ENCODE measurements at regions not wholly inside any gene's neighbourhood (a gene's known extent, or its start where the extent isn't known, plus 50 kb on each side); places are given as distances from the start of the nearest gene placed in this dataset.

GRCh38 chr9:80569236-80569635, 997.5 kb downstream of the TLE4 start:
- no peak for DNase-seq

GRCh38 chr9:80561526-80561925, 989.8 kb downstream of the TLE4 start:
- no peak for DNase-seq

GRCh38 chr9:80560976-80561375, 989.2 kb downstream of the TLE4 start:
- DNase-seq: no peak

- DNase-seq: no peak
Measured at GRCh38 chr9:80557256-80557655, 985.5 kb downstream of the TLE4 start.

- no peak for DNase-seq
Measured at GRCh38 chr9:80556631-80557030, 984.9 kb downstream of the TLE4 start.

GRCh38 chr9:80555782-80556325, 984.1 kb downstream of the TLE4 start:
- DNase-seq: no peak

DNA sequence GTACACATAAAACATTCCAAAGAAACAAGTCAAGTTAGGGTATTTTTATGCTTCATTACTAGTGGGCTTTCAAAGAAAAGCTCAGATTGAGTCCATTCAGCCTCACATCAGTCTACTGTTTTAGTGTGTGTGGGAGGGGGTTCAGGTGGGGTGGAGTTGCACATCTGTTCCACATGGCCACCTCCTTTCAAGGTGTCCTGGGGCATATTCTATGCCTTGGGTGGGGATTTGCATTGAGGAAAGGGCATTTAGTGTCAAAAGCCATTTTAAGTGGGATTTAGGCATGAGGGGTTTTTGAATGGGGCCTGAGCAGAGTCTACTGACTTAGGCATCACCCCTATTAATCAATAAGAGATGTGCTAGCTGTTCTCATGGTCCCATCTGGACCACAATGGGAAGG, 983.1 kb downstream of the TLE4 start:
- DNase-seq: no peak

DNA sequence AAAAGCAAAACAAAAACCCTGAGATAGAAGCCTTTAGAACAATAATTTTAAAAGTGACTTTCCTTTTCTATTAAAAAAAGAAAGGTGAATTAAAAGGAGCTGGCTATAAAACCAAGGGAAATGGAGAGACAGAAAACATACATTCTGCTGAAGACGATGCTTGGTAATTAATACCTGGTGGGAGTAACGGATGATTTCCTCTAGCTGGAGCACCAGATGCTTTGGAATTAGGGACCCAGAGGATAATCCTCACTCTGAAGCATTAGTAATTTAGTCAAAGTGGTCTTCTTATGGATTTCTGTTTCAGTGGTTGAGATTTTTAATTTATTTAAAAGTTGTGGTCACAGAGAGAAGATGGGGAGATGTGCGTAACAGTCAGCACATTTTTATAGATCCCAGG, 982.5 kb downstream of the TLE4 start:
- no peak for DNase-seq

DNA sequence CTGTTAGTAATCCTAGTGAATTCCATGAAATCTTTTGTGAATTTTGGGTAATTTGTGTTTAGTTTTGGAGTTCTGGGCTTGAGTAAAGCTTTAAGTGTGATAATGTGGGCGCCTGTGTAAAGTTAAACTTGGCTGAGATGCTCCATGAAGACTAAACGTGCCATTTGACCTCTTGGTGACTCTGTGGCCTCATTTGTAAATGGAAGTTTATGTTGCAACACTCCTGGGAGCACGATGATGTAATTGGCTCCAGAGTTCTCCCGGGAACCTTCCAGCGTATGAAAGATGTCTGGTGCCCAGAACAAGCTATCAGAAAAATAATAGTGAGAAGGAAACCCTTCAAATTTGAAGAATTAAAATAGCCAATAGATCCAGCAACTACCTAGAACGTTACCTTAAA, 981.2 kb downstream of the TLE4 start:
- DNase-seq: no peak

GRCh38 chr9:80550181-80550580, 978.4 kb downstream of the TLE4 start:
- DNase-seq: no peak

DNA sequence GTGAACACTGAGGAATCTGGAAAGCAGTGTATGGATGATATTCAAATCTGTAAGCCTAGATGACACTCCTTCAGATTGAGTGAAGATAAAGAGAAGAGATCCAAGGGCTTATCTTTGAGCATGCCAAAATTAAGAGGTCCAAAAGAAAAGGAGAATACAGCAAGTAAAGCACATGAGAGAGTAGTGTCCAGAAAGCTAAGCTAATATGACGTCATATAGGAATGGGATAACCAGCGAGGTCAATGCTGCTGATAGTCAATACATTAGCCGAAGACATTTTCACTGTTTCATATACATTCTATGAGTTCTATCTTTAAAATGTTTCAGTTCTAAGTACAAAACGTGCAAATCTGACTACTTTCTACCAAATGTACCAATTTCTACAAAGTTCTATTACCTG, 975.8 kb downstream of the TLE4 start:
- no peak for DNase-seq

- DNase-seq: no peak
Measured at GRCh38 chr9:80540387-80540786, 968.6 kb downstream of the TLE4 start.

DNA sequence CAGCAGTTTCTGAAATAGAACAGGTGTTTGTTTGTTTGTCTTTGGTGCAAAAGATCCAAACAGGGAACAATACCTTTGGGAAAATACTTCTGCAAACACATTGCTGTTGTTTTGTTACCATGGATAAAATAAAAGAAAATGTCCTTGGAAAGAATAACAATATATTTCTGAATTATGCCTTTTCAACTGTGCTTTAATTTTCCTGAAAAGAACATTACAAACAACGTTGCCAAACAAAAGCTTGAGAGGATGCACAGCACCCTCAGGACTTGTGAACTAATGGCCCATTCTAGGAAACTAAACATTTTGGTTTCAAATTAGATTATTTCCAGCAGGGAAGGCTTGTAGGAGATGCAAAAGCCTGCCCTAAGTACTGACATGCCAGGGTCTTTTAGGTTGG, 967.2 kb downstream of the TLE4 start:
- no peak for DNase-seq

DNA sequence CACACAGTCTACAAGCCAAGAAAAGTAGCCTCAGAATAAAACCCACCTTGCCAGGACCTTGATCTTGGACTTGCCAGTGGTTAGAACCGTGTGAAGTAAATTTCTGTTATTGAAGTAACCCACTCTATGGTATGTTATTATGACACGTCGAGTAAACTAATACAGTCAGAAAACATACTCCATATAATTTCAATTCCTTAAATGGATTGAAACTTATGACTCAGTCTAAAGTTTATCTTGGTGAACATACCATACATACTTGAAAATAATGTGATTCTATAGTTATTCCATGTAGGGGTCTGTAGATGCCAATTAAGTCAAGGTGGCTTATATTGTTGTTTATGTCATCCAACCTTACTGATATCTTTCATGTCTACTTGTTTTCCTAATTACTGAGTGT, 950.7 kb downstream of the TLE4 start:
- DNase-seq: no peak

DNA sequence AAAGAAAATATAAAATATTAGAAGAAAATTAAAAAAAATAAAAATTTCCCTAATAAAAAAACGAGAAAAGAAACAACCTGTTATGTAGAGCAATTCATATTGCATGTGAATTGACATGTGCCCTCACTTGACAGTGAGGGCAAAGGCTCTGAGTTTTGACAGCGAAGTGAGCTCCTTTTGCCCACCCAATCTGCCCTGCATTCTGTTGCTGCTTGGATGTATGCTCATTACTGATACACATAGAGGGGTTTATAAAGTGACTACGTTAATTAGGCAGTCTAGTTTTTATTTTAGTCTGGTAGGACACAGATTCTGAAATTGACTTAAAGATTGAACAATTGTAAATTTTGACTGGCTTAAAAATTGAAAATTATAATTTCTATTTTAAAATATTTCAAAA, 949.4 kb downstream of the TLE4 start:
- DNase-seq: no peak

- no peak for DNase-seq
Measured at GRCh38 chr9:80520231-80520630, 948.5 kb downstream of the TLE4 start.

DNA sequence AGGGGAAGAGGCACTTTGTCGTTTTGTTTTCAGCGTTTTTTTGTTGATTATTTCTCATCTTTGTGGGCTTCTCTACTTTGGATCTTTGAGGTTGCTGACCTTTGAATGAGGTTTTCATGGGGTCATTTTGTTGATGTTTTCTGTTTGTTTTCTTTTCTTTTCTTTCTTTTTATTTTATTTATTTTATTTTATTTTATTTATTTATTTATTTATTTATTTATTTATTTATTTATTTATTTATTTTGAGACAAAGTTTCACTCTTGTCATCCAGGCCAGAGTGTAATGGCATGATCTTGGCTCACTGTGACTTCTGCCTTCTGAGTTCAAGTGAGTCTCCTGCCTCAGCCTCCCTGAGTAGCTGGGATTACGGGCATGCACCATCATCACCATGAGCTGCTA, 946.7 kb downstream of the TLE4 start:
- no peak for DNase-seq

GRCh38 chr9:80516679-80517078, 944.9 kb downstream of the TLE4 start:
- no peak for DNase-seq

- no peak for DNase-seq
Measured at GRCh38 chr9:80509358-80509757, 937.6 kb downstream of the TLE4 start.

- DNase-seq: no peak
Measured at GRCh38 chr9:80507611-80508010, 935.8 kb downstream of the TLE4 start.

DNA sequence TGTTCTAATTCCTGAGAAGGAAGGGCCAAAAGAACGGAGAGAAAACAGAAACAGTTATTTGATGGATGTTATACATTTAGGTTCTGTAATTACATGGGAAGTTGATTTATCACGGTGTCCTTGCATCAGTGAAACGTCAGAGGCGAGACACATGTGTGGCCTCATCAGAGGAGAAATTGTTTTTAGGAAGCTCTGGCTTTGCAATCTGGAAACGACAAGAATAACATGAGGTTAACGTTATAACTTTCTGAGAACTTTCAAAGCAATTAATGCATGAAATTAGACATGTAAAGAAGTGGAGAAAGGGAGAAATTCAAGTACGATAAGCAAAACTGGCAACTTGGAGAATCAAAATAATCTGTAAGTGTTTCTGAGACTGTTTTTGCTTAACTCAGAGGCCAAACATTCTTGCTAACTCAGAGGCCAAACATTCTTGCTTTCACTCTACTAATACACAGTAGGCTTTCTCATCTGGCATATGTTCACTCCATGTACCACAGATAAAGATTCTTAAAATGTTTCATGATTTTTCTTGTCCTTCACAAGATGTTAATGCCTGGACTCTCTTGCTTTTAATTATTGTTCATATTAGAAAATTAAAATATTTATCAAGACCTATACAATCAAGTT, 933.0 kb downstream of the TLE4 start:
- DNase-seq: no peak

DNA sequence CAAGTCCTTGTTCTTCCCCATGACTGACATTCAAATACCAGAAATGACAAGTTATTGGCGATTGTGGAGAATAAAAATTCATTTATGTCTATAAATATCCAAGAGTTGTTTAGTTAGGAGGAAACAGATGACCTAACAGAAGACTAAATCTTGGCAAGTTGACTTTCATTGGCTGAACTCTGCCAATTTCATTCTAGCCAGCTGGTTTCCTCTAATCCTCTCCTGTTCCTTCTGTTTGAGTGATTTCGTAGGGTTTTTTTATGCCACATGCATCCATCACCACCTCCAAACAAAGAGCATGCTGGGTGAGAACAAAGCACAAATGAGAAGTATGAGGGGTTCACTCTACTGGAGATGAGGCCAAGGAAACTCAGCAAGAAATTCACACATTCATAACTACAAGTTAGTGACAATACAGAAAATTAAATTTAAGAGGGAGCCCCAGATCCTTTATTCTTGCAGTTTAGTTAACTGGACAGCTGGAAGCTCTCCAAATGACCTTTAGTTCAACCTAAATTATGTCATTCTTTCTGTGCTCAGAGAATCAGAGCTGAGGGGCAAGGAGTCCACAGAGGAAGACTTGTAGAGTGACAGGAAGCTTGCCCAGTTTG, 932.0 kb downstream of the TLE4 start:
- DNase-seq: no peak

DNA sequence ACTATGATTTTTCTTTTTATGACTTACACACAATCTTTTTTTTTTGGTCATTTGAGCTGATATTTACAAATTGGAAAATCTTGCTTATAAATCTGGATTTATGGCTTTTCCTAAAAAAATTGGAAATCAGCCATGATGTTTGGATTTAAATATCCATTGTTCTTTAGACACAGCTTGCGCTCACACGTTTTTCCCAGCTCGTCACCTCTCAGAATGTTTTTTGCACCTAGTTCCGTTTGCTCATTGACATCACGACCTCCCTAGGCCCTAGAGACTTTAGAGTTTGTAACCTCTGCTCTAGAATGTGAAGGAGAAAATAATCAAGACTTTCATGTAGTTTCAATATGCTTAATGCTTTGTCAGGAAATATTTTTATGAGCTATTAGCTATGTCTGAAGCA, 930.5 kb downstream of the TLE4 start:
- DNase-seq: no peak

DNA sequence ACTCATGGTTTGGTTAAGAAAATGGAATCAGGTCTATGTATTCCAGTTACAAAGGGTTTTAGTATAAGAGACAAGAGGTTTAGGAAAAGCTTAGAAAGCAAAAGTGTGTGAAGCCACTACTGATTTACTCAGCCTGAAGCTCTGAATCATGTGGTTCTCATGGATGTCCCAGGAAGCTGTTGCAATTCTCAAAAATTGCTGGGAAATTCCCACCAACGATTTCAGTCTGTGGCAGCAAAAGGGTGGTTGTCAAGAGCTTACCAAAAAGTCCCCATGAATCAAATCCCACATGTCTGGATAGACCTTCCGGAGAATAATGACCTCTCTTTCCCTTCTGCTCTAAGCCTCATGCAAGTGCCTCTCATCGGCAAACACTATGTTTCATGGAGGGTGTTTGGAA, 929.9 kb downstream of the TLE4 start:
- no peak for DNase-seq

DNA sequence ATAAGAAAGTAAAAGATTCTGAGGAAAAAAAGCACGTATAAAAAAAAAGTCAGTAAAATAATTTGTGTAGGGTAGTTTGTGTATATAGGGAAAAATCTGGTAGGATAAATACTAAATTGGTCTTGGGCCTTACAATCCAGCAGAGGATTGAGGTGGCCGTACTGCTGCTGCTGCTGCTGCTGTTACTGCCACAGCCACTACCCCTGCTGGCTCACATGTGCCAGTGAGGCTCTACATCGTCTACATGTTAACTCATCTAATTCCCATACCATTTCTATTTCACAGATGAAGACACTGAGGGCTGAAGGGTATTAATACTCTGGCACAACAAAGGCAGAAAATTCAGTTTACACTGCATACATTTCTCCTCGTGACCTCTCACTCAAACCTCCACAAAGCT, 928.5 kb downstream of the TLE4 start:
- no peak for DNase-seq

Data from MV-4-11 (cell line).